CD14-positive monocyte (primary cell): ENCODE measurements at regions not wholly inside any gene's neighbourhood (a gene's known extent, or its start where the extent isn't known, plus 50 kb on each side); places are given as distances from the start of the nearest gene placed in this dataset.
"Not testable (repeated sequence)": the region's sequence is repeated elsewhere in the genome, so short reads cannot be mapped to it uniquely, and the experiment has no call there.

ENCODE experiments used
- DNase-seq, 3 donors: peaks; one replicate each; pipeline ENCODE4 v3.0.0-alpha.2; 2011 to 2022
- H2AFZ ChIP-seq: 2 replicates; pipeline ENCODE4 v1.6.0; 2012; ENCODE audit warnings: mild to moderate bottlenecking, low read depth, low read length, inconsistent platforms; ENCODE audit not compliant: insufficient read depth, poor library complexity, severe bottlenecking
- H3K27ac ChIP-seq, 2 donors: 1 replicate in 1 of 2; 2 replicates in 1 of 2; pipeline ENCODE4 v1.5.1; 2012 to 2013; ENCODE audit warnings: low read length in 2 of 2, control low read depth in 1 of 2, inconsistent platforms in 1 of 2, low read depth in 1 of 2, mild to moderate bottlenecking in 1 of 2
- H3K27me3 ChIP-seq, 2 donors: one replicate each; pipeline versions ENCODE4 v1.6.0 to v1.6.1; 2011 to 2013; ENCODE audit warnings: low read length in 2 of 2; ENCODE audit not compliant: control insufficient read depth in 2 of 2, insufficient read depth in 2 of 2
- H3K36me3 ChIP-seq, 2 donors: replicated peaks in 1 of 2; 1 replicate in 1 of 2; 2 replicates in 1 of 2; pipeline versions ENCODE4 v1.5.1 to v1.6.1; 2012 to 2013; ENCODE audit warnings: low read length in 2 of 2, control low read depth in 1 of 2, inconsistent platforms in 1 of 2, mild to moderate bottlenecking in 1 of 2; ENCODE audit not compliant: insufficient read depth in 2 of 2, control insufficient read depth in 1 of 2
- H3K4me1 ChIP-seq, 2 donors: 1 replicate in 1 of 2; 2 replicates in 1 of 2; pipeline versions ENCODE4 v1.5.1 to v1.6.1; 2012 to 2013; ENCODE audit warnings: low read length in 2 of 2, control low read depth in 1 of 2, inconsistent platforms in 1 of 2, mild to moderate bottlenecking in 1 of 2, moderate library complexity in 1 of 2; ENCODE audit not compliant: insufficient read depth in 2 of 2, control insufficient read depth in 1 of 2
- H3K4me2 ChIP-seq: replicated peaks from 2 replicates; pipeline ENCODE3; 2012; ENCODE audit warnings: low read length, moderate library complexity, mild to moderate bottlenecking; ENCODE audit not compliant: poor library complexity, severe bottlenecking; ENCODE audit errors: extremely low read depth
- H3K4me3 ChIP-seq, 3 experiments: fragments of 200-600 bp in 1 of 3; sonication (generic) in 1 of 3; replicated peaks in 1 of 3; 1 replicate in 2 of 3; 2 replicates in 1 of 3; pipeline ENCODE4 v1.5.1; 2011 to 2013; ENCODE audit warnings: low read length in 3 of 3, mild to moderate bottlenecking in 3 of 3, control low read depth in 2 of 3, low read depth in 2 of 3, inconsistent platforms in 1 of 3, moderate library complexity in 1 of 3
- H3K79me2 ChIP-seq: 2 replicates; pipeline ENCODE4 v1.6.0; 2012; ENCODE audit warnings: mild to moderate bottlenecking, control low read depth, inconsistent platforms, low read length, moderate library complexity; ENCODE audit not compliant: insufficient read depth
- H3K9ac ChIP-seq: 2 replicates; pipeline ENCODE4 v1.6.0; 2017; ENCODE audit warnings: low read length, mild to moderate bottlenecking; ENCODE audit not compliant: insufficient read depth, poor library complexity, severe bottlenecking
- H3K9me3 ChIP-seq, 2 donors: replicated peaks in 1 of 2; 1 replicate in 1 of 2; 2 replicates in 1 of 2; pipeline versions ENCODE4 v1.5.1 to v1.6.1; 2012 to 2013; ENCODE audit warnings: low read length in 2 of 2, control low read depth in 1 of 2; ENCODE audit not compliant: control insufficient read depth in 1 of 2, insufficient read depth in 1 of 2
- H4K20me1 ChIP-seq: 2 replicates; pipeline ENCODE4 v1.6.0; 2012; ENCODE audit warnings: mild to moderate bottlenecking, low read length, control low read depth, moderate library complexity; ENCODE audit not compliant: insufficient read depth
- H3K27ac Mint-ChIP-seq, 7 donors: one replicate each; pipeline ENCODE4 v1.8.0; 2020; ENCODE audit warnings: mild to moderate bottlenecking in 7 of 7, mixed read lengths in 7 of 7, moderate library complexity in 6 of 7, inconsistent platforms in 2 of 7
- H3K27me3 Mint-ChIP-seq, 3 donors: one replicate each; pipeline ENCODE4 v1.8.0; 2021 to 2022; ENCODE audit warnings: low read depth in 3 of 3, mild to moderate bottlenecking in 3 of 3, mixed read lengths in 3 of 3, moderate library complexity in 3 of 3, inconsistent platforms in 1 of 3
- H3K36me3 Mint-ChIP-seq, 2 donors: one replicate each; pipeline ENCODE4 v1.8.0; 2020; ENCODE audit warnings: mixed read lengths in 2 of 2, inconsistent platforms in 1 of 2, mild to moderate bottlenecking in 1 of 2
- H3K4me1 Mint-ChIP-seq: one replicate; pipeline ENCODE4 v1.8.0; 2020; ENCODE audit warnings: mild to moderate bottlenecking, mixed read lengths
- H3K4me3 Mint-ChIP-seq, 2 donors: one replicate each; pipeline ENCODE4 v1.8.0; 2020; ENCODE audit warnings: mild to moderate bottlenecking in 2 of 2, mixed read lengths in 2 of 2, moderate library complexity in 1 of 2
- H3K9me3 Mint-ChIP-seq, 7 donors: one replicate each; pipeline ENCODE4 v1.8.0; 2020 to 2022; ENCODE audit warnings: mixed read lengths in 7 of 7, mild to moderate bottlenecking in 6 of 7, moderate library complexity in 6 of 7, inconsistent platforms in 2 of 7
- WGBS: methylation state at CpG from one replicate; pipeline ENCODE4 v1.1.5; 2013; ENCODE audit warnings: missing lambda C conversion rate; ENCODE audit not compliant: insufficient coverage; 5-methylcytosine and 5-hydroxymethylcytosine counted together
- intact Hi-C, 2 donors: fragments of 100-400 bp; cut with micrococcal nuclease; formaldehyde crosslinking; loops; one replicate each; pipeline versions ENCODE4 v1.15.0 to v1.15.1; 2023
- TF ChIP-seq, protein P1 (sequence below): fragments of 200-600 bp; IDR thresholded peaks from one replicate; pipeline ENCODE4 v1.8.0; 2022; ENCODE audit warnings: antibody characterized with exemption, mild to moderate bottlenecking

DNA sequence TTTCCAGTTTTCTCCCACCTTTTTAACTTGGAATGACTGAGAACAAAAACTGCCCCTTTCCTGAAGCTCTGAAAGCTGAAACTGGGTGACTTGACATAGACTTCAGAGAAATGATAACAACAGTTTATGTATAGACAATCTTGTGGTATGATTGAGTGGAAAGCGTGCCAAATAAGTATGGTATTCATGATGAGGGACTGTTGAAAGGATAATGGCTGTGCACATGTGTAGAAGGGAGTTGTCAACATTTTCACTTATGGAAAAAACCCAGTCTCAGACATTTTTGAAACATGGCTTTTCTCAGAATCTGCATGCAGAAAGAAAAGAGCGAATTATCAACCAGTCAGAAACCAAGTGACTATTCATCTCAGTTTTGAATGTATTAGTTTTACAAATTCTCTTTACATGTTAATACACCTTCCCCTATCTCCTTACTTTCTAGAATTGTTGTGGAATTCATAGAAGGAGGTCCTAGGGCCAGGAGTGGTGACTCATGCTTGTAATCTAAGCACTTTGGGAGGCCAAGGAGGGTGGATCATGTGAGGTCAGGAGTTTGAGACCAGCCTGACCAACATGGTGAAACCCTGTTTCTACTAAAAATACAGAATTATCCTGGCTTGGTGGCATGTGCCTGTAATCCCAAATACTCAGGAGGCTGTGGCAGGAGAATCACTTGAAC is 261.2 kb downstream of the S1PR1 start:
- H3K4me2 ChIP-seq, result no peak overlapping the region
- H3K9me3 ChIP-seq, result no peaks in the 10 kb centered on the region
- H3K27ac Mint-ChIP-seq, result no peak overlapping the region
- H3K79me2 ChIP-seq, result no peaks in the 10 kb centered on the region
- no peaks in the 10 kb centered on the region for H4K20me1 ChIP-seq
- no peak overlapping the region for H3K9ac ChIP-seq
- no peaks in the 10 kb centered on the region for H3K4me1 Mint-ChIP-seq
- no peaks in the 10 kb centered on the region for H3K36me3 Mint-ChIP-seq
- no peaks in the 10 kb centered on the region for H3K9me3 Mint-ChIP-seq
- H2AFZ ChIP-seq, result no peak overlapping the region
- no peaks in the 10 kb centered on the region for H3K36me3 ChIP-seq
- H3K27ac ChIP-seq, result no peak overlapping the region
- intact Hi-C loops, result no loop called here
- no peak for DNase-seq
- WGBS, result no CpG with 5 or more reads among the region's 2 CpGs
- TF ChIP-seq, protein P1, sequence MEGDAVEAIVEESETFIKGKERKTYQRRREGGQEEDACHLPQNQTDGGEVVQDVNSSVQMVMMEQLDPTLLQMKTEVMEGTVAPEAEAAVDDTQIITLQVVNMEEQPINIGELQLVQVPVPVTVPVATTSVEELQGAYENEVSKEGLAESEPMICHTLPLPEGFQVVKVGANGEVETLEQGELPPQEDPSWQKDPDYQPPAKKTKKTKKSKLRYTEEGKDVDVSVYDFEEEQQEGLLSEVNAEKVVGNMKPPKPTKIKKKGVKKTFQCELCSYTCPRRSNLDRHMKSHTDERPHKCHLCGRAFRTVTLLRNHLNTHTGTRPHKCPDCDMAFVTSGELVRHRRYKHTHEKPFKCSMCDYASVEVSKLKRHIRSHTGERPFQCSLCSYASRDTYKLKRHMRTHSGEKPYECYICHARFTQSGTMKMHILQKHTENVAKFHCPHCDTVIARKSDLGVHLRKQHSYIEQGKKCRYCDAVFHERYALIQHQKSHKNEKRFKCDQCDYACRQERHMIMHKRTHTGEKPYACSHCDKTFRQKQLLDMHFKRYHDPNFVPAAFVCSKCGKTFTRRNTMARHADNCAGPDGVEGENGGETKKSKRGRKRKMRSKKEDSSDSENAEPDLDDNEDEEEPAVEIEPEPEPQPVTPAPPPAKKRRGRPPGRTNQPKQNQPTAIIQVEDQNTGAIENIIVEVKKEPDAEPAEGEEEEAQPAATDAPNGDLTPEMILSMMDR, result no peak
- no peaks in the 10 kb centered on the region for H3K4me1 ChIP-seq
- no peak overlapping the region for H3K4me3 Mint-ChIP-seq
- no peaks in the 10 kb centered on the region for H3K27me3 Mint-ChIP-seq
- H3K27me3 ChIP-seq, result no peaks in the 10 kb centered on the region
- no peak overlapping the region for H3K4me3 ChIP-seq

DNA sequence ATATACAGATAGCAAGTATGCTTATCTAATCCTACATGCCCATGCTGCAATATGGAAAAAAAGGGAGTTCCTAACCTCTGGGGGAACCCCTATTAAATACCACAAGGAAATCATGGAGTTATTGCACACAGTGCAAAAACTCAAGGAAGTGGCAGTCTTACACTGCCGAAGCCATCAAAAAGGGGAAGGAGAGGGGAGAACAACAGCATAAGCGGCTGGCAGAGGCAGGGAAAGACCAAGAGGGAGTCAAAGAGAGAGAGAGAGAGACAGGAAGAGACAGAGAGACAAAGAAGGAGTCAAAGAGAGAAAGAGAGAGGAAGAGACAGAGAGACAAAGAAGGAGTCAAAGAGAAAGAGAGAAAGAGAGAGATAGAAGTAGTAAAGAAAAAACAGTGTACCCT is 267.3 kb downstream of the S1PR1 start:
- H3K27me3 ChIP-seq, H3K36me3 Mint-ChIP-seq, intact Hi-C loops, H3K27ac Mint-ChIP-seq, H3K27me3 Mint-ChIP-seq, H3K4me3 Mint-ChIP-seq, H3K9ac ChIP-seq, H4K20me1 ChIP-seq, DNase-seq, H3K36me3 ChIP-seq, H3K27ac ChIP-seq, H3K9me3 ChIP-seq, H3K9me3 Mint-ChIP-seq, H3K4me3 ChIP-seq, H3K4me2 ChIP-seq, H2AFZ ChIP-seq, H3K4me1 ChIP-seq, H3K4me1 Mint-ChIP-seq, H3K79me2 ChIP-seq: not testable (repeated sequence)
- WGBS, result 13% methylated on average over 2 of the region's 2 CpGs

DNA sequence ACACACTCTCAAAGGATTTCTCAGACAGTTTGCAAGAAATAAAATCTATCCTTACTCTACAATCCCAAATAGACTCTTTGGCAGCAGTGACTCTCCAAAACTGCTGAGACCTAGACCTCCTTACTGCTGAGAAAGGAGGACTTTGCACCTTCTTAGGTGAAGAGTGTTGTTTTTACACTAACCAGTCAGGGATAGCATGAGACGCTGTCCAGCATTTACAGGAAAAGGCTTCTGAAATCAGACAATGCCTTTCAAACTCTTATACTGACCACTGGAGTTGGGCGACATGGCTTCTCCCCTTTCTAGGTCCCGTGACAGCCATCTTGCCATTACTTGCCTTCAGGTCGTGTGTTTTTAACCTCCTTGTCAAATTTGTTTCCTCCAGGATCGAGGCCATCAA is 268.4 kb downstream of the S1PR1 start:
- intact Hi-C loops, result not testable (repeated sequence)

More for the DNA sequence above, 268.4 kb downstream of the S1PR1 start:
- not testable (repeated sequence) for H3K36me3 ChIP-seq, H3K9ac ChIP-seq, H4K20me1 ChIP-seq, H3K9me3 ChIP-seq, H3K27ac ChIP-seq, DNase-seq, H3K9me3 Mint-ChIP-seq, H3K27me3 ChIP-seq, H3K4me2 ChIP-seq, H3K4me3 Mint-ChIP-seq, H3K4me1 ChIP-seq, H3K36me3 Mint-ChIP-seq, H3K4me3 ChIP-seq, H3K4me1 Mint-ChIP-seq, H2AFZ ChIP-seq, H3K79me2 ChIP-seq, H3K27me3 Mint-ChIP-seq
- WGBS, result 84% methylated on average over 5 of the region's 5 CpGs
- peak overlapping the region in 1 of 7 donors; percentile 42 for H3K27ac Mint-ChIP-seq
